Trophoblast cell (in vitro differentiated cells and primary cell): ENCODE measurements at regions not wholly inside any gene's neighbourhood (a gene's known extent, or its start where the extent isn't known, plus 50 kb on each side); places are given as distances from the start of the nearest gene placed in this dataset.
"Not testable (repeated sequence)": the region's sequence is repeated elsewhere in the genome, so short reads cannot be mapped to it uniquely, and the experiment has no call there.

Experiments
- DNase-seq, 2 donors: peaks; one replicate each; pipeline ENCODE4 v3.0.0-alpha.2; 2016
- H2AFZ ChIP-seq: 2 replicates; pipeline ENCODE4 v1.6.1; 2013; ENCODE audit warnings: low read length, moderate library complexity, mild to moderate bottlenecking; ENCODE audit not compliant: insufficient read depth, poor library complexity
- H2AK5ac ChIP-seq: 2 replicates; pipeline ENCODE4 v1.6.1; 2013; ENCODE audit warnings: mild to moderate bottlenecking, low read length
- H2BK120ac ChIP-seq: 2 replicates; pipeline ENCODE4 v1.6.1; 2013; ENCODE audit warnings: low read length, mild to moderate bottlenecking, moderate library complexity; ENCODE audit not compliant: insufficient read depth, poor library complexity
- H2BK12ac ChIP-seq: 2 replicates; pipeline ENCODE4 v1.6.1; 2013; ENCODE audit warnings: mild to moderate bottlenecking, low read length, moderate library complexity
- H2BK5ac ChIP-seq: 2 replicates; pipeline ENCODE4 v1.6.1; 2013; ENCODE audit warnings: low read length, low read depth, moderate library complexity, mild to moderate bottlenecking; ENCODE audit not compliant: poor library complexity
- H3K14ac ChIP-seq: 2 replicates; pipeline ENCODE4 v1.6.1; 2013; ENCODE audit warnings: mild to moderate bottlenecking, low read length
- H3K18ac ChIP-seq: 2 replicates; pipeline ENCODE4 v1.6.1; 2013; ENCODE audit warnings: mild to moderate bottlenecking, low read length
- H3K23ac ChIP-seq: 2 replicates; pipeline ENCODE4 v1.6.1; 2013; ENCODE audit warnings: low read length
- H3K27ac ChIP-seq: 2 replicates; pipeline ENCODE4 v1.5.1; 2013; ENCODE audit warnings: low read depth, mild to moderate bottlenecking, inconsistent platforms, low read length, moderate library complexity
- H3K27me3 ChIP-seq: 2 replicates; pipeline ENCODE4 v1.6.1; 2013; ENCODE audit warnings: inconsistent platforms, mild to moderate bottlenecking, low read length, moderate library complexity; ENCODE audit not compliant: insufficient read depth
- H3K36me3 ChIP-seq, 2 experiments: 1 replicate in 1 of 2; 2 replicates in 1 of 2; pipeline ENCODE4 v1.6.1; 2013; ENCODE audit warnings: low read length in 2 of 2, mild to moderate bottlenecking in 2 of 2, moderate library complexity in 1 of 2; ENCODE audit not compliant: insufficient read depth in 2 of 2, control insufficient read depth in 1 of 2
- H3K4ac ChIP-seq: 2 replicates; pipeline ENCODE4 v1.6.1; 2013; ENCODE audit warnings: low read depth, mild to moderate bottlenecking, low read length, moderate library complexity
- H3K4me1 ChIP-seq, 2 experiments: 1 replicate in 1 of 2; 2 replicates in 1 of 2; pipeline ENCODE4 v1.6.1; 2013; ENCODE audit warnings: low read length in 2 of 2, mild to moderate bottlenecking in 2 of 2, moderate library complexity in 1 of 2; ENCODE audit not compliant: insufficient read depth in 2 of 2, control insufficient read depth in 1 of 2
- H3K4me2 ChIP-seq: 2 replicates; pipeline ENCODE4 v1.6.1; 2013; ENCODE audit warnings: inconsistent platforms, mild to moderate bottlenecking, low read length, moderate library complexity
- H3K4me3 ChIP-seq: 2 replicates; pipeline ENCODE4 v1.5.1; 2013; ENCODE audit warnings: mild to moderate bottlenecking, low read depth, low read length, inconsistent platforms
- H3K79me1 ChIP-seq: one replicate; pipeline ENCODE4 v1.6.1; 2013; ENCODE audit warnings: low read length
- H3K79me2 ChIP-seq: 2 replicates; pipeline ENCODE4 v1.6.1; 2013; ENCODE audit warnings: low read length, mild to moderate bottlenecking; ENCODE audit not compliant: control insufficient read depth, insufficient read depth, poor library complexity
- H3K9ac ChIP-seq: 2 replicates; pipeline ENCODE4 v1.6.1; 2013; ENCODE audit warnings: mild to moderate bottlenecking, low read length
- H3K9me3 ChIP-seq: 2 replicates; pipeline ENCODE4 v1.6.1; 2013; ENCODE audit warnings: low read depth, mild to moderate bottlenecking, control low read depth, inconsistent platforms, low read length; ENCODE audit not compliant: insufficient read depth
- H4K12ac ChIP-seq: 2 replicates; pipeline ENCODE4 v1.6.1; 2013; ENCODE audit warnings: low read depth, mild to moderate bottlenecking, low read length, moderate library complexity
- H4K8ac ChIP-seq: 2 replicates; pipeline ENCODE4 v1.6.1; 2013; ENCODE audit warnings: low read depth, mild to moderate bottlenecking, low read length, moderate library complexity
- H4K91ac ChIP-seq: one replicate; pipeline ENCODE4 v1.6.1; 2013; ENCODE audit warnings: low read depth, mild to moderate bottlenecking, low read length, moderate library complexity
- WGBS: extraction: QIAGEN DNeasy Blood & Tissue Kit; methylation state at CpG from one replicate; pipeline ENCODE4 v1.1.7; 2013; ENCODE audit warnings: missing lambda C conversion rate; ENCODE audit not compliant: insufficient read length, insufficient coverage; ENCODE audit errors: extremely low coverage; 5-methylcytosine and 5-hydroxymethylcytosine counted together

DNA sequence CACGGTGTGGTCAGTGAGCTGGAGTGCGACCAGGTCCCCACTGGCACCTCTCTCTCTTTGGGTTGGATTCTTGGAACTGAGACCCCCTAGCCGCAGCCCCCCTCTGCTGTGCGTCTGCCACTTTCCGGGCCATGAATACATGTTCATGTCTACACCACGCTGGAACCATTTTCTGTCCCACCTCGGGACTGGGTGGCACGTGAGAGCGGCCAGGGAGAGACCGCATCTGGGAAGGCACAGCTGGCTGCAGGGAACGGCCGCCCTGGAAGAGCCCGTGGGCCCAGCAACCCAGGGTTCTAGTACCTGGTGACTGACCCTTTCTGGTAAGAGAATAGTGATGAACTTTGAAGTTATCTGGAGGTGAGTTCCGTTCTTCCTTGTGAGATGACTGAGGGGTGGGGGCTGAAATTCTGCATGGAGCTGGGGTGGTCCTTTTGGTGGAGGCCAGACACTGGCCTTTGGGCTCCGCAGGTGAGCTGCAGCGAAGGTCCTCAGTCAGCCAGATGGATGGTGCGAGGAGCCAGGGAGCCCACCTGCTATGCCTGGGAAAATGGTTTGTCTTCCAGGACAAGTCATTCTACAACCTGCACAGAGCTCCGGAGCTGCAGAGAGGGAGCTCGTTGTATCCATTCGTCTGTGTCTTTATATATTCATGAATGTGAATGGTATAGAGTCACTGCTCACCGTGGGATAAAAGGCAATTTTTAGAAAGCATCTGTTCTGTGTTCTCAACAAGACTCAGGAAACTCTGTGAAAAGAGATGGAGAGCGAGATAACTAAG, 223.5 kb downstream of the NDUFA10 start:
- no peak overlapping the region for H4K91ac ChIP-seq
- no peak overlapping the region for H3K14ac ChIP-seq
- no CpG with 5 or more reads among the region's 22 CpGs for WGBS
- no peak overlapping the region for H2BK5ac ChIP-seq
- H2BK120ac ChIP-seq = no peak overlapping the region
- no peak overlapping the region for H3K4me2 ChIP-seq
- H3K4ac ChIP-seq = no peak overlapping the region
- no peaks in the 10 kb centered on the region for H3K4me1 ChIP-seq
- no peak overlapping the region for H2AK5ac ChIP-seq
- peaks cover 6% of the 10 kb centered on the region for H3K9me3 ChIP-seq
- no peaks in the 10 kb centered on the region for H3K79me1 ChIP-seq
- H3K27ac ChIP-seq = no peak overlapping the region
- no peak overlapping the region for H4K8ac ChIP-seq
- H3K4me3 ChIP-seq = no peak overlapping the region
- H3K9ac ChIP-seq = no peak overlapping the region
- H3K23ac ChIP-seq = no peak overlapping the region
- H2AFZ ChIP-seq = no peak overlapping the region
- DNase-seq = no peak
- H3K27me3 ChIP-seq = no peaks in the 10 kb centered on the region
- no peak overlapping the region for H3K18ac ChIP-seq
- no peak overlapping the region for H4K12ac ChIP-seq
- H3K36me3 ChIP-seq = no peaks in the 10 kb centered on the region
- no peak overlapping the region for H2BK12ac ChIP-seq
- H3K79me2 ChIP-seq = no peaks in the 10 kb centered on the region

DNA sequence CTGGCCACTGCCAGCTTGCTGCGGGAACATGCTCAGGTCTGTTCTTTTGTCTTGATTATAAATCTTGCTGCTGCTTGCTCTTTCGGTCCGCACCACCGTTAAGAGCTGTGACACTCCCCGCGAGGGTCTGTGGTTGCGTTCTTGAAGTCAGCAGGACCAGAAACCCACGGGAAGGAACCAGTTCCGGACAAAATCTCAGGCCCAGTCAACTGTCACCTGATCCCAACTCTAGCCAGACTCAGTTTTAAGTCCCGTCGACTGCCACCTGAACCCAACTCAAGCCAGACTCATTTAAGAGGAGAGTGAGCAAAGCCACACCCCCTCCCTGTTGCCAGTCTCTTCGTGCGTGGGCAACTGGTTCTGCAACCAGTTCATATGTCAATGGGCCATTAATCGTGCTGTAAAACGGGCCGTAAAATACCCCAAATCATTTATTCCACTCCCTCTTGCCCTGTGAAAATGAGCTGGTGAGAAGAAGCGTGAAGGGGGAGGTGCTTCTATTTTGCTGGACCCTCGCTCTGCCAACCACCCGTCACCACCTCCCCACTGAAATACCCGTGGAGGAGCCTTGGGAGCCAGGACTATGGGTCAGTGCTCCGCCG, 224.3 kb downstream of the NDUFA10 start:
- Histone ChIP-seq H2AK5ac (no peak overlapping the region), H2AFZ (no peak overlapping the region), H3K79me1 (no peaks in the 10 kb centered on the region), H3K79me2 (no peaks in the 10 kb centered on the region), H3K18ac (no peak overlapping the region), H3K27ac (no peak overlapping the region), H2BK12ac (no peak overlapping the region), H3K9me3 (peaks cover 4% of the 10 kb centered on the region), H4K12ac (no peak overlapping the region), H4K8ac (no peak overlapping the region), H3K23ac (no peak overlapping the region), H3K4ac (no peak overlapping the region), H3K27me3 (no peaks in the 10 kb centered on the region), H3K14ac (no peak overlapping the region), H3K4me1 (no peaks in the 10 kb centered on the region), H4K91ac (no peak overlapping the region), H3K36me3 (no peaks in the 10 kb centered on the region), H3K4me3 (no peak overlapping the region), H3K4me2 (no peak overlapping the region), H2BK120ac (no peak overlapping the region), H2BK5ac (no peak overlapping the region), H3K9ac (no peak overlapping the region)
- no CpG with 5 or more reads among the region's 22 CpGs for WGBS
- DNase-seq = no peak

DNA sequence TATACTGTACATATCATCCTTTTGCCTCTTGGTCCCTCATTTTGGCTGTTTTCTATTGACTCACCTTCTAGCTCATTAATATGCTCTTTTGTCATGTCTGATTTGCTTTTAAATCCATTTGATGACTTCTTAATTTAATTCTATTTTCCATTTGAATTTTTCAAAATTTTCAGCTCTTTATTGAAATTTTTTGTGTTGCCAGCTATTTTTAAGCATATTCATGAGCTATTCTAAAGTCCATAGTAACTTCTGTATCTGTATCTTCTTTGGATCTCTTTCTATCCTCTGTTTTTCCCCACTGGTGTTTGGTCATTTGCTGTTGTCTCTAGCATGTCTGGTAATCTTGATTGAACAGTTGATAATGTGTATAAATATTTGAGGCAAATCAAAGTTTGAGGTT, 227.8 kb downstream of the NDUFA10 start:
- Histone ChIP-seq H4K91ac (no peak overlapping the region), H4K12ac (no peak overlapping the region), H3K18ac (no peak overlapping the region), H4K8ac (no peak overlapping the region), H3K79me2 (no peaks in the 10 kb centered on the region), H2AK5ac (no peak overlapping the region), H3K4me1 (no peaks in the 10 kb centered on the region), H3K9ac (no peak overlapping the region), H2BK120ac (no peak overlapping the region), H3K14ac (no peak overlapping the region), H2AFZ (no peak overlapping the region), H3K23ac (no peak overlapping the region), H3K27me3 (no peaks in the 10 kb centered on the region), H3K27ac (no peak overlapping the region), H3K9me3 (peaks cover 2% of the 10 kb centered on the region), H3K4me3 (no peak overlapping the region), H3K4me2 (no peak overlapping the region), H2BK12ac (no peak overlapping the region), H3K79me1 (no peaks in the 10 kb centered on the region), H3K36me3 (no peaks in the 10 kb centered on the region), H3K4ac (no peak overlapping the region), H2BK5ac (no peak overlapping the region)
- DNase-seq = no peak

DNA sequence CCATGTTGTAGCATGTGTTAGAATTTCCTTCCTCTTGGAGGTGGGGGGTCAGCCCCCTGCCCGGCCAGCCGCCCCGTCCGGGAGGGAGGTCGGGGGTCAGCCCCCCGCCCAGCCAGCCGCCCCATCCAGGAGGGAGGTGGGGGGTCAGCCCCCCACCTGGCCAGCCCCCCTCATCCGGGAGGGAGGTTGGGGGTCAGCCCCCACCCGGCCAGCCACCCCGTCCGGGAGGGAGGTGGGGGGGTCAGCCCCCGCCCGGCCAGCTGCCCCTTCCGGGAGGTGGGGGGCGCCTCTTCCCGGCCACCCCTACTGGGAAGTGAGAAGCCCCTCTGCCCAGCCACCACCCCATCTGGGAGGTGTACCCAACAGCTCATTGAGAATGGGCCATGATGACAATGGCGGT, 229.4 kb downstream of the NDUFA10 start:
- not testable (repeated sequence) for H4K8ac ChIP-seq, H3K14ac ChIP-seq, H3K36me3 ChIP-seq, H3K79me2 ChIP-seq, H3K79me1 ChIP-seq, H4K12ac ChIP-seq, H3K4me3 ChIP-seq, H3K18ac ChIP-seq, H3K4me1 ChIP-seq, H2AK5ac ChIP-seq, H2BK12ac ChIP-seq, H3K23ac ChIP-seq, H2AFZ ChIP-seq, H4K91ac ChIP-seq, H3K4me2 ChIP-seq, H3K9me3 ChIP-seq, H3K27ac ChIP-seq, DNase-seq, H3K27me3 ChIP-seq, H3K9ac ChIP-seq, H2BK5ac ChIP-seq, H3K4ac ChIP-seq, H2BK120ac ChIP-seq
- WGBS = no CpG with 5 or more reads among the region's 17 CpGs
